Left renal pelvis (tissue), 4 donors: ENCODE measurements at regions not wholly inside any gene's neighbourhood (a gene's known extent, or its start where the extent isn't known, plus 50 kb on each side); places are given as distances from the start of the nearest gene placed in this dataset.

Experiments used
- DNase-seq, 4 donors: peaks; one replicate each; pipeline ENCODE4 v3.0.0-alpha.2; 2013; ENCODE audit warnings: low read depth in 4 of 4, low spot score in 3 of 4

- peak in 3 of 4 donors; percentile 0 to 6 (median 5) for DNase-seq
Observed at GRCh38 chr9:23123048-23123632, 676.5 kb downstream of the DMRTA1 start.

GRCh38 chr9:23145467-23145866, 680.6 kb downstream of the ELAVL2 start:
- DNase-seq, result no peak

- no peak for DNase-seq
Observed at GRCh38 chr9:23153058-23153457, 673.0 kb downstream of the ELAVL2 start.

- DNase-seq, result no peak
Observed at GRCh38 chr9:23160491-23160890, 665.5 kb downstream of the ELAVL2 start.

- DNase-seq, result no peak
Observed at GRCh38 chr9:23160952-23161469, 665.0 kb downstream of the ELAVL2 start.

- DNase-seq, result no peak
Observed at GRCh38 chr9:23162789-23163188, 663.3 kb downstream of the ELAVL2 start.

GRCh38 chr9:23171479-23171878, 654.6 kb downstream of the ELAVL2 start:
- DNase-seq, result no peak

- DNase-seq, result no peak
Observed at GRCh38 chr9:23172206-23172605, 653.8 kb downstream of the ELAVL2 start.

- no peak for DNase-seq
Observed at GRCh38 chr9:23172979-23173637, 652.9 kb downstream of the ELAVL2 start.

GRCh38 chr9:23194281-23194680, 631.8 kb downstream of the ELAVL2 start:
- no peak for DNase-seq

GRCh38 chr9:23215688-23216087, 610.4 kb downstream of the ELAVL2 start:
- DNase-seq, result no peak

GRCh38 chr9:23219471-23219870, 606.6 kb downstream of the ELAVL2 start:
- no peak for DNase-seq

- DNase-seq, result no peak
Observed at GRCh38 chr9:23220171-23220570, 605.9 kb downstream of the ELAVL2 start.

- no peak for DNase-seq
Observed at GRCh38 chr9:23220957-23221356, 605.1 kb downstream of the ELAVL2 start.

- DNase-seq, result no peak
Observed at GRCh38 chr9:23229890-23230317, 596.1 kb downstream of the ELAVL2 start.

- DNase-seq, result no peak
Observed at GRCh38 chr9:23232831-23233230, 593.2 kb downstream of the ELAVL2 start.

- DNase-seq, result no peak
Observed at GRCh38 chr9:23243523-23243922, 582.5 kb downstream of the ELAVL2 start.

GRCh38 chr9:23245067-23245466, 581.0 kb downstream of the ELAVL2 start:
- DNase-seq, result no peak

- DNase-seq, result no peak
Observed at GRCh38 chr9:23254404-23255184, 571.4 kb downstream of the ELAVL2 start.

- peak; percentile 18 to 36 (median 26) for DNase-seq
Observed at GRCh38 chr9:23255346-23255745, 570.7 kb downstream of the ELAVL2 start.

- no peak for DNase-seq
Observed at GRCh38 chr9:23258569-23258968, 567.5 kb downstream of the ELAVL2 start.

- no peak for DNase-seq
Observed at GRCh38 chr9:23278561-23278960, 547.5 kb downstream of the ELAVL2 start.
